ENCODE measurements at regions not wholly inside any gene's neighbourhood (a gene's known extent, or its start where the extent isn't known, plus 50 kb on each side); places are given as distances from the start of the nearest gene placed in this dataset.

- Histone ChIP-seq H3K36me3 (ENCODE audit: control insufficient read depth in 2 of 2, insufficient read depth in 1 of 2, low read length in 2 of 2) (no peaks in the 10 kb centered on the region), H3K9me3 (ENCODE audit: control insufficient read depth, insufficient read depth, low read depth, low read length) (no peaks in the 10 kb centered on the region), H3K27ac (ENCODE audit: extremely low read depth, low read depth, low read length) (no peak overlapping the region), H3K4me3 (ENCODE audit: low read depth, low read length) (no peak overlapping the region), H3K4me1 (ENCODE audit: control insufficient read depth, insufficient read depth, low read length) (no peaks in the 10 kb centered on the region)
- no peak for TF ChIP-seq ZNF624 (tag by site-specific recombination; IDR thresholded peaks at IDR 0.05)
- no peak for TF ChIP-seq ZNF548 (tag by site-specific recombination; IDR thresholded peaks at IDR 0.05)
- TF ChIP-seq OSR2 (tag by site-specific recombination; IDR thresholded peaks at IDR 0.05) = no peak
- TF ChIP-seq ZNF654 (tag by site-specific recombination; IDR thresholded peaks at IDR 0.05; ENCODE audit: low read depth) = no peak
- TF ChIP-seq ZNF664 (tag by site-specific recombination; IDR thresholded peaks at IDR 0.05) = no peak
- TF ChIP-seq ZSCAN5A (tag by site-specific recombination; IDR thresholded peaks at IDR 0.05) = no peak
- no peak for TF ChIP-seq ZNF416 (tag by site-specific recombination; IDR thresholded peaks at IDR 0.05)
- no peak for TF ChIP-seq GLI4 (tag by site-specific recombination; IDR thresholded peaks at IDR 0.05)
- TF ChIP-seq REST (tag by site-specific recombination; IDR thresholded peaks at IDR 0.05) = no peak
- ChIA-PET CTCF (no interaction called here), POLR2A (no interaction called here)
Measured at GRCh38 chr4:58188316-58188715, 1078.1 kb upstream of the IGFBP7 start.

GRCh38 chr4:58175024-58175423 lies 1064.8 kb upstream of the IGFBP7 start:
- Histone ChIP-seq H3K27ac (ENCODE audit: extremely low read depth, low read depth, low read length) (no peak overlapping the region), H3K4me1 (ENCODE audit: control insufficient read depth, insufficient read depth, low read length) (no peaks in the 10 kb centered on the region), H3K36me3 (ENCODE audit: control insufficient read depth in 2 of 2, insufficient read depth in 1 of 2, low read length in 2 of 2) (no peaks in the 10 kb centered on the region), H3K9me3 (ENCODE audit: control insufficient read depth, insufficient read depth, low read depth, low read length) (no peaks in the 10 kb centered on the region), H3K4me3 (ENCODE audit: low read depth, low read length) (no peak overlapping the region)
- POLR2A ChIA-PET = no interaction called here
- CTCF ChIA-PET = no interaction called here
- no peak for TF ChIP-seq ZNF184 (tag by site-specific recombination; IDR thresholded peaks at IDR 0.05)
- no peak for TF ChIP-seq ZSCAN4 (tag by site-specific recombination; IDR thresholded peaks at IDR 0.05)
- TF ChIP-seq ZNF513 (tag by site-specific recombination; IDR thresholded peaks at IDR 0.05) = no peak
- TF ChIP-seq ZNF2 (tag by site-specific recombination; IDR thresholded peaks at IDR 0.05) = no peak
- TF ChIP-seq ZNF155 (tag by site-specific recombination; IDR thresholded peaks at IDR 0.05) = no peak
- no peak for TF ChIP-seq ZNF157 (tag by site-specific recombination; IDR thresholded peaks at IDR 0.05)
- no peak for TF ChIP-seq HOXA7 (CRISPR knock-in tag; IDR thresholded peaks at IDR 0.05; ENCODE audit: borderline replicate concordance)

GRCh38 chr4:58166490-58166889 lies 1056.3 kb upstream of the IGFBP7 start:
- Histone ChIP-seq H3K36me3 (ENCODE audit: control insufficient read depth in 2 of 2, insufficient read depth in 1 of 2, low read length in 2 of 2) (no peaks in the 10 kb centered on the region), H3K4me1 (ENCODE audit: control insufficient read depth, insufficient read depth, low read length) (no peaks in the 10 kb centered on the region), H3K4me3 (ENCODE audit: low read depth, low read length) (no peak overlapping the region), H3K9me3 (ENCODE audit: control insufficient read depth, insufficient read depth, low read depth, low read length) (no peaks in the 10 kb centered on the region), H3K27ac (ENCODE audit: extremely low read depth, low read depth, low read length) (no peak overlapping the region)
- ChIA-PET CTCF (no interaction called here), POLR2A (no interaction called here)
- TF ChIP-seq ZNF274 (IDR thresholded peaks at IDR 0.05; ENCODE audit: low read length) = no peak
- TF ChIP-seq ZNF274 (tag by site-specific recombination; IDR thresholded peaks at IDR 0.05; ENCODE audit: borderline replicate concordance) = no peak
- TF ChIP-seq KLF7 (tag by site-specific recombination; IDR thresholded peaks at IDR 0.05; ENCODE audit: borderline replicate concordance) = no peak
- no peak for TF ChIP-seq ZEB2 (tag by site-specific recombination; IDR thresholded peaks at IDR 0.05)
- TF ChIP-seq ZNF510 (tag by site-specific recombination; IDR thresholded peaks at IDR 0.05; ENCODE audit: insufficient replicate concordance) = no peak
